H1 (cell line): ENCODE measurements at regions not wholly inside any gene's neighbourhood (a gene's known extent, or its start where the extent isn't known, plus 50 kb on each side); places are given as distances from the start of the nearest gene placed in this dataset.

Experiments
- CTCF ChIA-PET: fragments of 300-600 bp; sonication (Branson Sonifier 250); formaldehyde crosslinking; loops from one replicate; lab custom pipeline; 2021; ENCODE audit not compliant: partially characterized antibody; lab: Charles Lee
- POLR2A ChIA-PET: fragments of 300-600 bp; sonication (Branson Sonifier 250); formaldehyde crosslinking; loops from one replicate; lab custom pipeline; 2021; ENCODE audit warnings: inconsistent platforms; ENCODE audit not compliant: partially characterized antibody; lab: Charles Lee
- DNase-seq, 2 experiments: peaks; one replicate each; pipeline versions ENCODE4 v3.0.0 to v3.0.0-alpha.2; 2010 to 2022; ENCODE audit warnings: low spot score in 2 of 2, low read depth in 1 of 2, mixed read lengths in 1 of 2
- FAIRE-seq: peaks from 2 replicates; lab custom pipeline; 2011; peaks lifted over from hg19 to GRCh38; lab: Jason Lieb, UNC
- H2AFZ ChIP-seq: 2 replicates; pipeline ENCODE4 v1.8.1; 2012; ENCODE audit warnings: low read length, inconsistent platforms
- H2AK5ac ChIP-seq: 2 replicates; pipeline ENCODE4 v1.6.1; 2013; ENCODE audit warnings: low read depth, low read length
- H2BK120ac ChIP-seq: replicated peaks from 2 replicates; pipeline ENCODE3; 2013; ENCODE audit warnings: low read depth, low read length, inconsistent platforms
- H2BK12ac ChIP-seq: 2 replicates; pipeline ENCODE4 v1.6.1; 2013; ENCODE audit warnings: low read depth, low read length
- H2BK15ac ChIP-seq: 2 replicates; pipeline ENCODE4 v1.6.1; 2013; ENCODE audit warnings: low read length
- H2BK20ac ChIP-seq: 2 replicates; pipeline ENCODE4 v1.6.1; 2013; ENCODE audit warnings: low read length
- H2BK5ac ChIP-seq: 2 replicates; pipeline ENCODE4 v1.6.1; 2013; ENCODE audit warnings: low read depth, low read length
- H3K14ac ChIP-seq: 2 replicates; pipeline ENCODE4 v1.6.1; 2013; ENCODE audit warnings: inconsistent platforms; ENCODE audit not compliant: insufficient read length
- H3K18ac ChIP-seq: 2 replicates; pipeline ENCODE4 v1.6.1; 2013; ENCODE audit warnings: low read length; ENCODE audit errors: extremely low read depth
- H3K23ac ChIP-seq: 2 replicates; pipeline ENCODE4 v1.6.1; 2013; ENCODE audit warnings: inconsistent platforms; ENCODE audit not compliant: insufficient read length
- H3K23me2 ChIP-seq: 2 replicates; pipeline ENCODE4 v1.6.1; 2013; ENCODE audit warnings: low read depth, low read length
- H3K27ac ChIP-seq: 2 replicates; pipeline ENCODE4 v1.6.1; 2011; ENCODE audit warnings: low read depth, low read length, inconsistent platforms
- H3K27me3 ChIP-seq, 4 experiments: replicated peaks in 1 of 4; 1 replicate in 1 of 4; 2 replicates in 3 of 4; pipeline versions ENCODE4 v1.6.1 to v1.8.1; 2011 to 2013; ENCODE audit warnings: low read length in 3 of 4, mild to moderate bottlenecking in 3 of 4, inconsistent platforms in 2 of 4, mixed read lengths in 2 of 4, moderate library complexity in 1 of 4; ENCODE audit not compliant: control insufficient read depth in 3 of 4, insufficient read depth in 3 of 4; ENCODE audit errors: extremely low read depth in 1 of 4
- H3K36me3 ChIP-seq, 4 experiments: 2 replicates each; pipeline versions ENCODE4 v1.6.1 to v1.8.1; 2011 to 2013; ENCODE audit warnings: mild to moderate bottlenecking in 4 of 4, low read length in 3 of 4, moderate library complexity in 2 of 4, control low read depth in 1 of 4, inconsistent platforms in 1 of 4; ENCODE audit not compliant: insufficient read depth in 4 of 4, control insufficient read depth in 2 of 4
- H3K4ac ChIP-seq: replicated peaks from 2 replicates; pipeline ENCODE3; 2013; ENCODE audit warnings: low read length, low read depth, mixed read lengths, inconsistent platforms; ENCODE audit not compliant: insufficient read length
- H3K4me1 ChIP-seq, 4 experiments: replicated peaks in 1 of 4; 1 replicate in 1 of 4; 2 replicates in 3 of 4; pipeline versions ENCODE4 v1.6.1 to v1.8.1; 2011 to 2013; ENCODE audit warnings: low read length in 3 of 4, inconsistent platforms in 2 of 4, mixed read lengths in 1 of 4; ENCODE audit not compliant: insufficient read depth in 4 of 4, control insufficient read depth in 3 of 4
- H3K4me2 ChIP-seq, 2 experiments: 2 replicates each; pipeline versions ENCODE4 v1.6.1 to v1.8.1; 2011 to 2013; ENCODE audit warnings: low read depth in 2 of 2, low read length in 2 of 2, control low read depth in 1 of 2, inconsistent platforms in 1 of 2, mild to moderate bottlenecking in 1 of 2; ENCODE audit not compliant: insufficient read depth in 1 of 2
- H3K4me3 ChIP-seq, 4 experiments: fragments of 200-600, 300-600 bp in 1 of 4; sonication (generic), shearing (Covaris generic), sonication (Bioruptor Twin) in 1 of 4; 2 replicates each; pipeline versions ENCODE4 v1.5.1 to v1.8.1; 2011 to 2016; ENCODE audit warnings: low read length in 4 of 4, low read depth in 3 of 4, control low read depth in 2 of 4, inconsistent platforms in 2 of 4, mild to moderate bottlenecking in 2 of 4, mixed read lengths in 1 of 4, moderate library complexity in 1 of 4; ENCODE audit not compliant: insufficient read depth in 2 of 4; ENCODE audit errors: extremely low read depth in 1 of 4
- H3K56ac ChIP-seq: replicated peaks from 2 replicates; pipeline ENCODE3; 2013; ENCODE audit warnings: low read depth, mild to moderate bottlenecking, mixed read lengths, low read length, inconsistent platforms; ENCODE audit not compliant: insufficient read length
- H3K79me1 ChIP-seq: 2 replicates; pipeline ENCODE4 v1.6.1; 2013; ENCODE audit warnings: low read depth, low read length, control low read depth
- H3K79me2 ChIP-seq, 2 experiments: 2 replicates each; pipeline versions ENCODE4 v1.6.1 to v1.8.1; 2012 to 2013; ENCODE audit warnings: low read length in 2 of 2, mild to moderate bottlenecking in 2 of 2, inconsistent platforms in 1 of 2; ENCODE audit not compliant: insufficient read depth in 2 of 2, control insufficient read depth in 1 of 2
- H3K9ac ChIP-seq, 4 experiments: replicated peaks in 1 of 4; 1 replicate in 1 of 4; 2 replicates in 3 of 4; pipeline versions ENCODE4 v1.6.1 to v1.8.1; 2011 to 2013; ENCODE audit warnings: low read depth in 3 of 4, low read length in 3 of 4, control low read depth in 2 of 4, mild to moderate bottlenecking in 2 of 4, moderate library complexity in 2 of 4, inconsistent platforms in 1 of 4; ENCODE audit errors: extremely low read depth in 1 of 4
- H3K9me3 ChIP-seq, 2 experiments: 2 replicates each; pipeline versions ENCODE4 v1.6.1 to v1.8.1; 2012 to 2013; ENCODE audit warnings: mild to moderate bottlenecking in 2 of 2, moderate library complexity in 2 of 2, control low read depth in 1 of 2, inconsistent platforms in 1 of 2, low read depth in 1 of 2, low read length in 1 of 2, mixed read lengths in 1 of 2; ENCODE audit not compliant: insufficient read depth in 2 of 2
- H4K20me1 ChIP-seq, 2 experiments: replicated peaks in 1 of 2; 2 replicates each; pipeline versions ENCODE3 to v1.8.1; 2011 to 2013; ENCODE audit warnings: inconsistent platforms in 2 of 2, low read length in 2 of 2, mild to moderate bottlenecking in 1 of 2; ENCODE audit not compliant: insufficient read depth in 2 of 2, control insufficient read depth in 1 of 2
- H4K5ac ChIP-seq: 2 replicates; pipeline ENCODE4 v1.6.1; 2013; ENCODE audit warnings: low read length, low read depth, mixed read lengths, inconsistent platforms; ENCODE audit not compliant: insufficient read length
- H4K8ac ChIP-seq: 2 replicates; pipeline ENCODE4 v1.8.0; 2013; ENCODE audit warnings: mild to moderate bottlenecking, moderate library complexity, low read length, inconsistent platforms; ENCODE audit not compliant: insufficient read depth; ENCODE audit errors: extremely low read depth
- H4K91ac ChIP-seq: replicated peaks from 2 replicates; pipeline ENCODE3; 2013; ENCODE audit warnings: low read length, mixed read lengths, inconsistent platforms; ENCODE audit not compliant: insufficient read length
- BACH1 ChIP-seq: IDR thresholded peaks from 2 replicates; pipeline ENCODE4 v1.6.1; 2012; ENCODE audit warnings: low read length, improper control_type of control experiment
- E2F6 ChIP-seq: IDR thresholded peaks from 2 replicates; pipeline ENCODE4 v1.6.1; 2012; ENCODE audit warnings: inconsistent platforms
- EP300 ChIP-seq, 2 experiments: IDR thresholded peaks; 1 replicate in 1 of 2; 2 replicates in 1 of 2; pipeline ENCODE4 v1.6.1; 2011 to 2012; ENCODE audit warnings: low read depth in 2 of 2, low read length in 2 of 2, mild to moderate bottlenecking in 2 of 2, borderline replicate concordance in 1 of 2, inconsistent platforms in 1 of 2, moderate library complexity in 1 of 2
- SIRT6 ChIP-seq: IDR thresholded peaks from one replicate; pipeline ENCODE4 v1.7.1; 2012; ENCODE audit warnings: low read length, inconsistent platforms
- TAF1 ChIP-seq: IDR thresholded peaks from 2 replicates; pipeline ENCODE4 v1.6.1; 2011; ENCODE audit warnings: mild to moderate bottlenecking, low read depth, low read length
- TEAD4 ChIP-seq: IDR thresholded peaks from 2 replicates; pipeline ENCODE4 v1.6.1; 2012; ENCODE audit warnings: low read depth, low read length, inconsistent platforms, mixed read lengths
- WGBS, 2 experiments: shearing (Covaris generic) in 1 of 2; methylation state at CpG; one replicate each; pipeline versions ENCODE4 v1.1.6 to v1.1.7; 2013 to 2015; ENCODE audit warnings: low lambda C conversion rate in 2 of 2, mixed read lengths in 2 of 2, inconsistent platforms in 1 of 2, low coverage in 1 of 2, missing lambda C conversion rate in 1 of 2; ENCODE audit not compliant: insufficient replicate concordance in 2 of 2, insufficient coverage in 1 of 2, insufficient read length in 1 of 2; ENCODE audit errors: extremely low coverage in 1 of 2, missing lambda C conversion rate in 1 of 2; 5-methylcytosine and 5-hydroxymethylcytosine counted together

DNA sequence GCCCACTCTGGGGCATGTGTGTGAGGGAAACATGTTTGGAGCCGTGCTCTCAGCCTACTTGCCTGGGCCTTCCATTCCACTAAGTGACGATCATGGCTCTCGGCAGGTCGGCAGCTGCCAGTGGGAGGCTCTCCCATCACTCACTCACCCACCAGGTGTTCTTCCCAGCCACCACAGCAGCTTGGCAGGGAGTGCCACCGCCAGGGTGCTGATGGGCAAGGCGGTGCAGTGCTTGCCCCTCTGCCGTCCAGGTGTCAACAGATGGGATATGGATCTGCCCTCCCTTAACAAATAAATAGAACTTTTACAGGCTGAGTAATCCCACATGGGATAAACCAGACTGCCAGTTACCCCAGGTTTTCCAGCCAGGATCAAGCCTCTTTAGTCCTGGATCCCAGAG, 205.5 kb upstream of the TMEM45B start:
- H3K79me2 ChIP-seq = no peaks in the 10 kb centered on the region
- no peak overlapping the region for H3K9ac ChIP-seq
- TF ChIP-seq TEAD4 (no peak), E2F6 (no peak), TAF1 (no peak), EP300 (IDR thresholded peaks at IDR 0.05; ENCODE audit: borderline replicate concordance in 1 of 2, low read depth in 2 of 2, low read length in 2 of 2) (no peak), SIRT6 (no peak), BACH1 (no peak)
- H3K4me3 ChIP-seq = no peak overlapping the region
- H4K91ac ChIP-seq = no peak overlapping the region
- DNase-seq (no peak), FAIRE-seq (no peak)
- no peaks in the 10 kb centered on the region for H3K23me2 ChIP-seq
- H2BK15ac ChIP-seq = no peak overlapping the region
- H2AK5ac ChIP-seq = no peak overlapping the region
- H4K5ac ChIP-seq = no peak overlapping the region
- H3K23ac ChIP-seq = no peak overlapping the region
- H4K8ac ChIP-seq = peak overlapping the region; percentile 80
- H3K4ac ChIP-seq = no peak overlapping the region
- H2BK12ac ChIP-seq = no peak overlapping the region
- no peak overlapping the region for H2BK5ac ChIP-seq
- H3K4me2 ChIP-seq = no peak overlapping the region
- no peaks in the 10 kb centered on the region for H3K79me1 ChIP-seq
- H3K18ac ChIP-seq = no peak overlapping the region; the same call in 1 of the 2 replicates
- no peak overlapping the region for H2BK120ac ChIP-seq
- H3K27me3 ChIP-seq = no peaks in the 10 kb centered on the region
- no peaks in the 10 kb centered on the region for H3K36me3 ChIP-seq
- H2BK20ac ChIP-seq = no peak overlapping the region
- H4K20me1 ChIP-seq = no peaks in the 10 kb centered on the region
- H3K56ac ChIP-seq = no peak overlapping the region
- no peak overlapping the region for H3K14ac ChIP-seq
- H3K9me3 ChIP-seq = no peaks in the 10 kb centered on the region
- WGBS, 2 experiments = 98% methylated on average over 7 of the region's 7 CpGs; no CpG with 5 or more reads in 1 of the 2 experiments
- H2AFZ ChIP-seq = no peak overlapping the region
- CTCF ChIA-PET = interaction anchor here (0.5 kb wide), 1 partner anchor 1802 kb away, joined by 3 read pairs; no protein-coding TSS in a partner anchor
- POLR2A ChIA-PET = no interaction called here
- H3K27ac ChIP-seq = no peak overlapping the region
- no peaks in the 10 kb centered on the region for H3K4me1 ChIP-seq
